Mesendoderm (in vitro differentiated cells): ENCODE measurements at regions not wholly inside any gene's neighbourhood (a gene's known extent, or its start where the extent isn't known, plus 50 kb on each side); places are given as distances from the start of the nearest gene placed in this dataset.
"Not testable (repeated sequence)": the region's sequence is repeated elsewhere in the genome, so short reads cannot be mapped to it uniquely, and the experiment has no call there.

Experiments used
- DNase-seq: peaks from one replicate; pipeline ENCODE4 v3.0.0; 2013
- H2AK5ac ChIP-seq: 2 replicates; pipeline ENCODE4 v1.6.1; 2013; ENCODE audit warnings: low read length, inconsistent platforms
- H2BK120ac ChIP-seq: 2 replicates; pipeline ENCODE4 v1.6.1; 2013; ENCODE audit warnings: low read depth, mild to moderate bottlenecking, low read length, moderate library complexity, mixed read lengths
- H2BK15ac ChIP-seq: replicated peaks from 2 replicates; pipeline ENCODE4 v1.6.1; 2013; ENCODE audit warnings: low read depth, mild to moderate bottlenecking, moderate library complexity
- H2BK5ac ChIP-seq: 2 replicates; pipeline ENCODE4 v1.6.1; 2013; ENCODE audit warnings: low read length, inconsistent platforms
- H3K18ac ChIP-seq: 2 replicates; pipeline ENCODE4 v1.6.1; 2013; ENCODE audit warnings: mild to moderate bottlenecking, low read length, mixed read lengths
- H3K23ac ChIP-seq: one replicate; pipeline ENCODE4 v1.6.1; 2013; ENCODE audit warnings: low read length
- H3K27ac ChIP-seq: 2 replicates; pipeline ENCODE4 v1.5.1; 2013; ENCODE audit warnings: low read depth, mild to moderate bottlenecking, inconsistent platforms, low read length, moderate library complexity
- H3K27me3 ChIP-seq: 2 replicates; pipeline ENCODE4 v1.6.1; 2013; ENCODE audit warnings: low read length, control low read depth, mild to moderate bottlenecking, inconsistent platforms; ENCODE audit not compliant: insufficient read depth, poor library complexity
- H3K36me3 ChIP-seq: 2 replicates; pipeline ENCODE4 v1.6.1; 2013; ENCODE audit warnings: low read length, inconsistent platforms; ENCODE audit not compliant: control insufficient read depth, insufficient read depth
- H3K4ac ChIP-seq: one replicate; pipeline ENCODE4 v1.6.1; 2013; ENCODE audit warnings: low read depth, mild to moderate bottlenecking, low read length, moderate library complexity
- H3K4me1 ChIP-seq: 2 replicates; pipeline ENCODE4 v1.6.1; 2013; ENCODE audit warnings: low read depth, low read length, inconsistent platforms; ENCODE audit not compliant: control insufficient read depth
- H3K4me2 ChIP-seq: 2 replicates; pipeline ENCODE4 v1.6.1; 2013; ENCODE audit warnings: low read length
- H3K4me3 ChIP-seq: 2 replicates; pipeline ENCODE4 v1.5.1; 2013; ENCODE audit warnings: mild to moderate bottlenecking, low read length
- H3K56ac ChIP-seq: one replicate; pipeline ENCODE4 v1.6.1; 2013; ENCODE audit warnings: low read length
- H3K79me1 ChIP-seq: 2 replicates; pipeline ENCODE4 v1.6.1; 2013; ENCODE audit warnings: low read length, inconsistent platforms
- H3K79me2 ChIP-seq: 2 replicates; pipeline ENCODE4 v1.6.1; 2013; ENCODE audit warnings: mild to moderate bottlenecking, low read length; ENCODE audit not compliant: control insufficient read depth, insufficient read depth
- H3K9ac ChIP-seq: 2 replicates; pipeline ENCODE4 v1.6.1; 2013; ENCODE audit warnings: low read length, inconsistent platforms
- H4K5ac ChIP-seq: one replicate; pipeline ENCODE4 v1.6.1; 2013; ENCODE audit warnings: low read length
- H4K8ac ChIP-seq: one replicate; pipeline ENCODE4 v1.6.1; 2013; ENCODE audit warnings: low read depth, mild to moderate bottlenecking, control low read depth, low read length, moderate library complexity
- WGBS: extraction: QIAGEN DNeasy Blood & Tissue Kit; methylation state at CpG from one replicate; pipeline ENCODE4 v1.1.7; 2013; ENCODE audit warnings: low lambda C conversion rate, missing lambda C conversion rate; ENCODE audit not compliant: insufficient coverage; ENCODE audit errors: extremely low coverage; 5-methylcytosine and 5-hydroxymethylcytosine counted together

- H3K27ac ChIP-seq = no peak overlapping the region
- no CpG with 5 or more reads among the region's 2 CpGs for WGBS
These were observed 156.3 kb downstream of the MEX3B start for GRCh38 chr15:81889485-81889881.

GRCh38 chr15:81888748-81889484, 156.9 kb downstream of the MEX3B start:
- Histone ChIP-seq H3K4me3 (no peak overlapping the region), H3K4me1 (no peaks in the 10 kb centered on the region), H3K9ac (no peak overlapping the region), H2BK120ac (no peak overlapping the region), H3K18ac (no peak overlapping the region), H3K4me2 (no peak overlapping the region), H3K27me3 (no peaks in the 10 kb centered on the region), H3K4ac (no peak overlapping the region), H2BK15ac (no peak overlapping the region), H3K56ac (no peak overlapping the region), H3K36me3 (no peaks in the 10 kb centered on the region), H3K23ac (no peak overlapping the region), H3K27ac (no peak overlapping the region), H4K8ac (no peak overlapping the region), H3K79me2 (no peaks in the 10 kb centered on the region), H2BK5ac (no peak overlapping the region), H3K79me1 (no peaks in the 10 kb centered on the region), H2AK5ac (no peak overlapping the region), H4K5ac (no peak overlapping the region)
- no CpG with 5 or more reads among the region's 10 CpGs for WGBS
- no peak for DNase-seq

More at GRCh38 chr15:81889485-81889881, 156.3 kb downstream of the MEX3B start:
- Histone ChIP-seq H3K56ac (no peak overlapping the region), H2BK120ac (no peak overlapping the region), H3K4me1 (no peaks in the 10 kb centered on the region), H3K79me1 (no peaks in the 10 kb centered on the region), H3K27me3 (no peaks in the 10 kb centered on the region), H3K4ac (no peak overlapping the region), H2BK15ac (no peak overlapping the region), H3K9ac (no peak overlapping the region), H4K5ac (no peak overlapping the region), H2BK5ac (no peak overlapping the region), H3K23ac (no peak overlapping the region), H3K36me3 (no peaks in the 10 kb centered on the region), H3K4me3 (no peak overlapping the region), H2AK5ac (no peak overlapping the region), H3K4me2 (no peak overlapping the region), H3K18ac (no peak overlapping the region), H4K8ac (no peak overlapping the region), H3K79me2 (no peaks in the 10 kb centered on the region)
- DNase-seq = no peak

- H3K4me2 ChIP-seq = no peak overlapping the region
- no peak overlapping the region for H4K5ac ChIP-seq
- no peak overlapping the region for H2BK5ac ChIP-seq
- H2BK15ac ChIP-seq = no peak overlapping the region
- no peak overlapping the region for H4K8ac ChIP-seq
- H3K23ac ChIP-seq = no peak overlapping the region
- H3K18ac ChIP-seq = no peak overlapping the region
- H3K4ac ChIP-seq = no peak overlapping the region
- no CpG with 5 or more reads among the region's 2 CpGs for WGBS
- no peak overlapping the region for H3K56ac ChIP-seq
- no peak overlapping the region for H3K4me3 ChIP-seq
- H2BK120ac ChIP-seq = no peak overlapping the region
- no peak overlapping the region for H3K27ac ChIP-seq
- H3K9ac ChIP-seq = no peak overlapping the region
- H3K27me3 ChIP-seq = no peaks in the 10 kb centered on the region
- H3K79me1 ChIP-seq = no peaks in the 10 kb centered on the region
- DNase-seq = no peak
- no peak overlapping the region for H2AK5ac ChIP-seq
- H3K4me1 ChIP-seq = no peaks in the 10 kb centered on the region
- H3K36me3 ChIP-seq = no peaks in the 10 kb centered on the region
- H3K79me2 ChIP-seq = no peaks in the 10 kb centered on the region
These were observed 157.9 kb downstream of the MEX3B start for GRCh38 chr15:81887912-81888311.

GRCh38 chr15:81887188-81887587, 158.6 kb downstream of the MEX3B start:
- H2AK5ac ChIP-seq, H3K18ac ChIP-seq, H3K23ac ChIP-seq, H3K9ac ChIP-seq, H2BK5ac ChIP-seq, H3K56ac ChIP-seq, H3K79me2 ChIP-seq, H3K27ac ChIP-seq, H3K36me3 ChIP-seq, H4K5ac ChIP-seq, H3K4me2 ChIP-seq, H3K79me1 ChIP-seq, DNase-seq, H4K8ac ChIP-seq, H2BK15ac ChIP-seq, H2BK120ac ChIP-seq, H3K27me3 ChIP-seq, H3K4ac ChIP-seq, H3K4me3 ChIP-seq, H3K4me1 ChIP-seq: not testable (repeated sequence)

- no peak overlapping the region for H3K18ac ChIP-seq
- H3K27ac ChIP-seq = no peak overlapping the region
- no peak overlapping the region for H3K4me3 ChIP-seq
- H3K56ac ChIP-seq = no peak overlapping the region
- H4K5ac ChIP-seq = no peak overlapping the region
- no peak for DNase-seq
- no peak overlapping the region for H2BK5ac ChIP-seq
- no peak overlapping the region for H3K23ac ChIP-seq
- no peaks in the 10 kb centered on the region for H3K79me1 ChIP-seq
- no peaks in the 10 kb centered on the region for H3K27me3 ChIP-seq
- no peak overlapping the region for H3K4me2 ChIP-seq
- H3K4me1 ChIP-seq = no peaks in the 10 kb centered on the region
- no peaks in the 10 kb centered on the region for H3K79me2 ChIP-seq
- H3K36me3 ChIP-seq = no peaks in the 10 kb centered on the region
- no peak overlapping the region for H2AK5ac ChIP-seq
- H3K4ac ChIP-seq = no peak overlapping the region
- H2BK15ac ChIP-seq = no peak overlapping the region
- H2BK120ac ChIP-seq = no peak overlapping the region
- H3K9ac ChIP-seq = no peak overlapping the region
- no CpG with 5 or more reads among the region's 6 CpGs for WGBS
- no peak overlapping the region for H4K8ac ChIP-seq
These were observed 159.2 kb downstream of the MEX3B start for GRCh38 chr15:81886591-81886990.

- Histone ChIP-seq H3K9ac (no peak overlapping the region), H3K4me2 (no peak overlapping the region), H3K27ac (no peak overlapping the region), H2BK15ac (no peak overlapping the region), H3K79me2 (no peaks in the 10 kb centered on the region), H2BK5ac (no peak overlapping the region), H3K4ac (no peak overlapping the region), H3K79me1 (no peaks in the 10 kb centered on the region), H4K5ac (no peak overlapping the region), H3K4me1 (no peaks in the 10 kb centered on the region), H3K56ac (no peak overlapping the region), H4K8ac (no peak overlapping the region), H3K18ac (no peak overlapping the region), H2AK5ac (no peak overlapping the region), H2BK120ac (no peak overlapping the region), H3K23ac (no peak overlapping the region), H3K27me3 (no peaks in the 10 kb centered on the region), H3K36me3 (no peaks in the 10 kb centered on the region), H3K4me3 (no peak overlapping the region)
- 100% methylated on average over 1 of the region's 2 CpGs for WGBS
- no peak for DNase-seq
These were observed 159.7 kb downstream of the MEX3B start for GRCh38 chr15:81886080-81886479.
